Activated CD8-positive, alpha-beta memory T cell treated with anti-CD3 and anti-CD28 coated beads, Interleukin-2, amount 10 ng/mL, durations not matched to agents 7 days and 5 days (primary cell): ENCODE measurements at regions not wholly inside any gene's neighbourhood (a gene's known extent, or its start where the extent isn't known, plus 50 kb on each side); places are given as distances from the start of the nearest gene placed in this dataset.
A peak's percentile ranks its signal among the peaks of the same experiment; 100 is the strongest.
"Not testable (repeated sequence)": the region's sequence is repeated elsewhere in the genome, so short reads cannot be mapped to it uniquely, and the experiment has no call there.

ENCODE experiments used
- ATAC-seq: fragments of 150-1000 bp; cut with Tn5 transposase; one replicate; pipeline ENCODE4 v1.10.0; 2021; ENCODE audit warnings: moderate library complexity
- CTCF ChIA-PET: fragments of 350-600 bp; sonication (Branson Sonifier 250); formaldehyde crosslinking; loops from one replicate; lab custom pipeline; 2021; ENCODE audit warnings: antibody characterized with exemption; lab: Charles Lee
- DNase-seq: peaks from one replicate; pipeline ENCODE4 v3.0.0-alpha.2; 2020
- H3K27ac Mint-ChIP-seq: one replicate; pipeline ENCODE4 v1.8.0; 2021; ENCODE audit warnings: mild to moderate bottlenecking, mixed read lengths
- H3K27me3 Mint-ChIP-seq: one replicate; pipeline ENCODE4 v1.8.0; 2021; ENCODE audit warnings: mixed read lengths
- H3K36me3 Mint-ChIP-seq: one replicate; pipeline ENCODE4 v1.8.0; 2021; ENCODE audit warnings: mild to moderate bottlenecking, mixed read lengths
- H3K4me1 Mint-ChIP-seq: one replicate; pipeline ENCODE4 v1.8.0; 2021; ENCODE audit warnings: mixed read lengths
- H3K4me3 Mint-ChIP-seq: one replicate; pipeline ENCODE4 v1.8.0; 2021; ENCODE audit warnings: mild to moderate bottlenecking, moderate library complexity, mixed read lengths
- H3K9me3 Mint-ChIP-seq: one replicate; pipeline ENCODE4 v1.8.0; 2022; ENCODE audit warnings: low read depth, mixed read lengths

- H3K27ac Mint-ChIP-seq, H3K9me3 Mint-ChIP-seq, H3K27me3 Mint-ChIP-seq, DNase-seq, H3K36me3 Mint-ChIP-seq, H3K4me3 Mint-ChIP-seq, H3K4me1 Mint-ChIP-seq: not testable (repeated sequence)
- ATAC-seq: peak; percentile 28
- CTCF ChIA-PET: interaction anchor here (1.4 kb wide), 1 partner anchor 23 kb away, joined by 6 read pairs; no protein-coding TSS in a partner anchor
Measured at GRCh38 chr5:1601565-1601964, 77.8 kb upstream of the LPCAT1 start.

- DNase-seq, H3K4me1 Mint-ChIP-seq, H3K27ac Mint-ChIP-seq, H3K36me3 Mint-ChIP-seq, H3K4me3 Mint-ChIP-seq, H3K9me3 Mint-ChIP-seq, CTCF ChIA-PET, H3K27me3 Mint-ChIP-seq, ATAC-seq: not testable (repeated sequence)
Measured at GRCh38 chr5:1598950-1599737, 75.4 kb upstream of the LPCAT1 start.

- DNase-seq, H3K9me3 Mint-ChIP-seq, H3K27me3 Mint-ChIP-seq, H3K27ac Mint-ChIP-seq, H3K4me3 Mint-ChIP-seq, ATAC-seq, H3K36me3 Mint-ChIP-seq, CTCF ChIA-PET: not testable (repeated sequence)
- peaks cover 16% of the 10 kb centered on the region for H3K4me1 Mint-ChIP-seq
Measured at GRCh38 chr5:1597093-1597473, 73.3 kb upstream of the LPCAT1 start.

- H3K9me3 Mint-ChIP-seq, CTCF ChIA-PET, H3K36me3 Mint-ChIP-seq, H3K4me3 Mint-ChIP-seq, H3K27me3 Mint-ChIP-seq, ATAC-seq, DNase-seq, H3K27ac Mint-ChIP-seq: not testable (repeated sequence)
- H3K4me1 Mint-ChIP-seq: peaks cover 16% of the 10 kb centered on the region
Measured at GRCh38 chr5:1596462-1597092, 72.8 kb upstream of the LPCAT1 start.

GRCh38 chr5:1594357-1595106 is 70.8 kb upstream of the LPCAT1 start:
- no peaks in the 10 kb centered on the region for H3K27me3 Mint-ChIP-seq
- ATAC-seq (peak; percentile 95), DNase-seq (peak; percentile 91)
- H3K9me3 Mint-ChIP-seq: no peaks in the 10 kb centered on the region
- CTCF ChIA-PET: interaction anchor here (0.7 to 1.2 kb wide), 6 partner anchors 12 to 214 kb away, joined by 3 to 5 read pairs (median 4); no protein-coding TSS in a partner anchor
- peak overlapping the region; percentile 70 for H3K4me3 Mint-ChIP-seq
- peak overlapping the region; percentile 28 for H3K27ac Mint-ChIP-seq
- peaks cover 8% of the 10 kb centered on the region for H3K36me3 Mint-ChIP-seq
- H3K4me1 Mint-ChIP-seq: peaks cover 16% of the 10 kb centered on the region

- Mint-ChIP-seq H3K27me3 (no peaks in the 10 kb centered on the region), H3K4me3 (peak overlapping the region; percentile 70), H3K4me1 (peaks cover 16% of the 10 kb centered on the region), H3K36me3 (peaks cover 5% of the 10 kb centered on the region), H3K27ac (no peak overlapping the region), H3K9me3 (no peaks in the 10 kb centered on the region)
- CTCF ChIA-PET: interaction anchor here (0.7 to 1.1 kb wide), 5 partner anchors 12 to 214 kb away, joined by 3 to 5 read pairs (median 4); no protein-coding TSS in a partner anchor
- DNase-seq: no peak
- no peak for ATAC-seq
Measured at GRCh38 chr5:1593903-1594356, 70.2 kb upstream of the LPCAT1 start.

GRCh38 chr5:1588071-1588694 is 64.4 kb upstream of the LPCAT1 start:
- H3K27ac Mint-ChIP-seq, DNase-seq, H3K9me3 Mint-ChIP-seq, H3K4me1 Mint-ChIP-seq, H3K4me3 Mint-ChIP-seq, H3K27me3 Mint-ChIP-seq, CTCF ChIA-PET, ATAC-seq: not testable (repeated sequence)
- peaks cover 34% of the 10 kb centered on the region for H3K36me3 Mint-ChIP-seq

- ATAC-seq, H3K27me3 Mint-ChIP-seq, H3K4me1 Mint-ChIP-seq, H3K9me3 Mint-ChIP-seq, H3K4me3 Mint-ChIP-seq, DNase-seq, CTCF ChIA-PET, H3K27ac Mint-ChIP-seq: not testable (repeated sequence)
- peaks cover 46% of the 10 kb centered on the region for H3K36me3 Mint-ChIP-seq
Measured at GRCh38 chr5:1583081-1583875, 59.5 kb upstream of the LPCAT1 start.

GRCh38 chr5:1579389-1579788 is 55.6 kb upstream of the LPCAT1 start:
- H3K27ac Mint-ChIP-seq, CTCF ChIA-PET, H3K27me3 Mint-ChIP-seq, H3K4me3 Mint-ChIP-seq, ATAC-seq, DNase-seq, H3K4me1 Mint-ChIP-seq, H3K9me3 Mint-ChIP-seq: not testable (repeated sequence)
- H3K36me3 Mint-ChIP-seq: peaks cover 30% of the 10 kb centered on the region

GRCh38 chr5:1576851-1577250 is 53.1 kb upstream of the LPCAT1 start:
- CTCF ChIA-PET, ATAC-seq, H3K9me3 Mint-ChIP-seq, H3K27me3 Mint-ChIP-seq, DNase-seq, H3K4me1 Mint-ChIP-seq, H3K4me3 Mint-ChIP-seq, H3K27ac Mint-ChIP-seq: not testable (repeated sequence)
- H3K36me3 Mint-ChIP-seq: peaks cover 37% of the 10 kb centered on the region

- H3K27me3 Mint-ChIP-seq: not testable (repeated sequence)
Measured at GRCh38 chr5:1575991-1576714, 52.4 kb upstream of the LPCAT1 start.

GRCh38 chr5:1575491-1575890 is 51.7 kb upstream of the LPCAT1 start:
- H3K9me3 Mint-ChIP-seq, CTCF ChIA-PET, DNase-seq, H3K4me1 Mint-ChIP-seq, H3K4me3 Mint-ChIP-seq, ATAC-seq, H3K27ac Mint-ChIP-seq, H3K27me3 Mint-ChIP-seq: not testable (repeated sequence)
- peaks cover 43% of the 10 kb centered on the region for H3K36me3 Mint-ChIP-seq

More at GRCh38 chr5:1575991-1576714, 52.4 kb upstream of the LPCAT1 start:
- H3K9me3 Mint-ChIP-seq, H3K27ac Mint-ChIP-seq, H3K4me3 Mint-ChIP-seq, H3K4me1 Mint-ChIP-seq, ATAC-seq, DNase-seq, CTCF ChIA-PET: not testable (repeated sequence)
- H3K36me3 Mint-ChIP-seq: peaks cover 40% of the 10 kb centered on the region
